ENCODE measurements at regions not wholly inside any gene's neighbourhood (a gene's known extent, or its start where the extent isn't known, plus 50 kb on each side); places are given as distances from the start of the nearest gene placed in this dataset.
"Not testable (repeated sequence)": the region's sequence is repeated elsewhere in the genome, so short reads cannot be mapped to it uniquely, and the experiment has no call there.

GRCh38 chr17:33572615-33573014 is 279.5 kb upstream of the ASIC2 start:
- DNase-seq, result no peak

GRCh38 chr17:33574942-33575445 is 281.9 kb upstream of the ASIC2 start:
- DNase-seq, result no peak

GRCh38 chr17:33579740-33580139 is 286.6 kb upstream of the ASIC2 start:
- not testable (repeated sequence) for DNase-seq

- DNase-seq, result no peak
Measured at GRCh38 chr17:33580215-33580614, 287.1 kb upstream of the ASIC2 start.

GRCh38 chr17:33582661-33583060 is 289.6 kb upstream of the ASIC2 start:
- no peak for DNase-seq

- DNase-seq, result no peak
Measured at GRCh38 chr17:33583518-33584417, 290.7 kb upstream of the ASIC2 start.

GRCh38 chr17:33593991-33594390 is 300.9 kb upstream of the ASIC2 start:
- no peak for DNase-seq

- DNase-seq, result no peak
Measured at GRCh38 chr17:33595828-33596227, 302.7 kb upstream of the ASIC2 start.

GRCh38 chr17:33596899-33597298 is 303.8 kb upstream of the ASIC2 start:
- DNase-seq, result no peak

- no peak for DNase-seq
Measured at GRCh38 chr17:33598797-33599196, 305.7 kb upstream of the ASIC2 start.

- no peak for DNase-seq
Measured at GRCh38 chr17:33602981-33603380, 309.9 kb upstream of the ASIC2 start.

GRCh38 chr17:33603789-33604188 is 310.7 kb upstream of the ASIC2 start:
- DNase-seq, result no peak

- DNase-seq, result no peak
Measured at GRCh38 chr17:33611532-33611931, 318.4 kb upstream of the ASIC2 start.

GRCh38 chr17:33615861-33616260 is 322.8 kb upstream of the ASIC2 start:
- DNase-seq, result no peak

- DNase-seq, result no peak
Measured at GRCh38 chr17:33623841-33624240, 330.7 kb upstream of the ASIC2 start.

- DNase-seq, result no peak
Measured at GRCh38 chr17:33628500-33629346, 335.6 kb upstream of the ASIC2 start.

GRCh38 chr17:33633446-33633845 is 340.4 kb upstream of the ASIC2 start:
- no peak for DNase-seq

- no peak for DNase-seq
Measured at GRCh38 chr17:33637534-33637933, 344.4 kb upstream of the ASIC2 start.

GRCh38 chr17:33639103-33639880 is 346.2 kb upstream of the ASIC2 start:
- DNase-seq, result no peak

GRCh38 chr17:33640629-33641028 is 347.5 kb upstream of the ASIC2 start:
- no peak for DNase-seq

GRCh38 chr17:33642002-33642401 is 348.9 kb upstream of the ASIC2 start:
- DNase-seq, result no peak

GRCh38 chr17:33647956-33648355 is 354.9 kb upstream of the ASIC2 start:
- no peak for DNase-seq

- no peak for DNase-seq
Measured at GRCh38 chr17:33650304-33650703, 357.2 kb upstream of the ASIC2 start.

Data from GOT3 (cell line).